DOHH2 (cell line): ENCODE measurements at regions not wholly inside any gene's neighbourhood (a gene's known extent, or its start where the extent isn't known, plus 50 kb on each side); places are given as distances from the start of the nearest gene placed in this dataset.

ENCODE experiments used
- H3F3A ChIP-seq: fragments of 200-600 bp; sonication (generic), shearing (Covaris generic); 2 replicates; pipeline ENCODE4 v1.6.0; 2016; ENCODE audit warnings: antibody characterized with exemption, mild to moderate bottlenecking; ENCODE audit not compliant: control insufficient read depth, insufficient read depth
- H3K27ac ChIP-seq: fragments of 200-600 bp; sonication (generic); 2 replicates; pipeline ENCODE4 v1.5.1; 2014; ENCODE audit warnings: low read depth, mild to moderate bottlenecking, low read length, moderate library complexity
- H3K27me3 ChIP-seq: fragments of 200-600 bp; sonication (generic); 2 replicates; pipeline ENCODE4 v1.6.1; 2014; ENCODE audit warnings: mild to moderate bottlenecking, low read length, mixed read lengths; ENCODE audit not compliant: control insufficient read depth
- H3K36me3 ChIP-seq: fragments of 200-600 bp; sonication (generic); 2 replicates; pipeline ENCODE4 v1.6.1; 2014; ENCODE audit warnings: mild to moderate bottlenecking, low read length, moderate library complexity, mixed read lengths; ENCODE audit not compliant: control insufficient read depth
- H3K4me1 ChIP-seq: fragments of 200-600 bp; sonication (generic); 2 replicates; pipeline ENCODE4 v1.6.1; 2014; ENCODE audit warnings: mild to moderate bottlenecking, low read length, mixed read lengths; ENCODE audit not compliant: control insufficient read depth
- H3K4me2 ChIP-seq: fragments of 200-600 bp; sonication (generic); 2 replicates; pipeline ENCODE4 v1.6.0; 2014; ENCODE audit warnings: mild to moderate bottlenecking, low read length, moderate library complexity
- H3K4me3 ChIP-seq: fragments of 200-600 bp; sonication (generic); 2 replicates; pipeline ENCODE4 v1.5.1; 2014; ENCODE audit warnings: mild to moderate bottlenecking, low read length, mixed read lengths
- H3K79me2 ChIP-seq: fragments of 200-600 bp; sonication (generic); 2 replicates; pipeline ENCODE4 v1.6.1; 2014; ENCODE audit warnings: mild to moderate bottlenecking, low read length, mixed read lengths; ENCODE audit not compliant: control insufficient read depth
- H3K9me2 ChIP-seq: fragments of 200-600 bp; sonication (generic); replicated peaks from 2 replicates; pipeline ENCODE4 v1.6.1; 2014; ENCODE audit warnings: mild to moderate bottlenecking, low read length, mixed read lengths; ENCODE audit not compliant: control insufficient read depth
- H3K9me3 ChIP-seq: fragments of 200-600 bp; sonication (generic); 2 replicates; pipeline ENCODE4 v1.6.1; 2014; ENCODE audit warnings: antibody characterized with exemption, low read length, mixed read lengths; ENCODE audit not compliant: control insufficient read depth, insufficient read depth
- H4K20me1 ChIP-seq: fragments of 200-600 bp; sonication (generic); 2 replicates; pipeline ENCODE4 v1.6.0; 2014; ENCODE audit warnings: low read depth, mild to moderate bottlenecking, antibody characterized with exemption, low read length, moderate library complexity; ENCODE audit not compliant: control insufficient read depth, insufficient read depth
- CTCF ChIP-seq: fragments of 200-600 bp; sonication (generic); IDR thresholded peaks from one replicate; pipeline ENCODE4 v1.5.1; 2014; ENCODE audit warnings: antibody characterized with exemption, mild to moderate bottlenecking, low read depth, low read length; ENCODE audit not compliant: poor library complexity, severe bottlenecking
- EZH2phosphoT487 ChIP-seq: fragments of 200-600 bp; sonication (generic); IDR thresholded peaks from 2 replicates; pipeline ENCODE4 v1.6.1; 2017; ENCODE audit warnings: borderline replicate concordance, mild to moderate bottlenecking, antibody characterized with exemption, low read length, moderate library complexity, mixed read lengths

- Histone ChIP-seq H3K79me2 (no peaks in the 10 kb centered on the region), H3K27ac (no peak overlapping the region), H3K4me2 (no peak overlapping the region), H3K36me3 (no peaks in the 10 kb centered on the region), H3K9me2 (no peaks in the 10 kb centered on the region), H3K9me3 (no peaks in the 10 kb centered on the region), H3K4me3 (no peak overlapping the region), H3K27me3 (peaks cover 22% of the 10 kb centered on the region; the same call in 1 of the 2 replicates), H3F3A (no peaks in the 10 kb centered on the region), H3K4me1 (peaks cover under 1% of the 10 kb centered on the region; the same call in 1 of the 2 replicates), H4K20me1 (no peaks in the 10 kb centered on the region)
- TF ChIP-seq EZH2phosphoT487: no peak
- no peak for TF ChIP-seq CTCF
Measured at GRCh38 chr6:43988801-43989200, 138.5 kb downstream of the MRPL14 start.

- H3K9me2 ChIP-seq: no peaks in the 10 kb centered on the region
- no peaks in the 10 kb centered on the region for H3F3A ChIP-seq
- no peak overlapping the region for H3K4me2 ChIP-seq
- H3K27ac ChIP-seq: no peak overlapping the region
- H4K20me1 ChIP-seq: no peaks in the 10 kb centered on the region
- H3K36me3 ChIP-seq: no peaks in the 10 kb centered on the region
- no peaks in the 10 kb centered on the region for H3K4me1 ChIP-seq
- H3K27me3 ChIP-seq: peaks cover 22% of the 10 kb centered on the region; the same call in 1 of the 2 replicates
- H3K9me3 ChIP-seq: no peaks in the 10 kb centered on the region
- H3K4me3 ChIP-seq: no peak overlapping the region
- H3K79me2 ChIP-seq: no peaks in the 10 kb centered on the region
- TF ChIP-seq EZH2phosphoT487: no peak
- no peak for TF ChIP-seq CTCF
Measured at GRCh38 chr6:43987838-43988439, 139.3 kb downstream of the MRPL14 start.

- H3K9me3 ChIP-seq: no peaks in the 10 kb centered on the region
- H3K4me1 ChIP-seq: no peaks in the 10 kb centered on the region
- H3K4me3 ChIP-seq: no peak overlapping the region
- peaks cover 21% of the 10 kb centered on the region; the same call in 1 of the 2 replicates for H3K27me3 ChIP-seq
- TF ChIP-seq CTCF: no peak
- no peak for TF ChIP-seq EZH2phosphoT487
- H4K20me1 ChIP-seq: no peaks in the 10 kb centered on the region
- H3K4me2 ChIP-seq: no peak overlapping the region
- no peak overlapping the region for H3K27ac ChIP-seq
- H3K36me3 ChIP-seq: no peaks in the 10 kb centered on the region
- no peaks in the 10 kb centered on the region for H3K9me2 ChIP-seq
- H3F3A ChIP-seq: no peaks in the 10 kb centered on the region
- no peaks in the 10 kb centered on the region for H3K79me2 ChIP-seq
Measured at GRCh38 chr6:43986177-43986825, 141.0 kb downstream of the MRPL14 start.
